ENCODE measurements at regions not wholly inside any gene's neighbourhood (a gene's known extent, or its start where the extent isn't known, plus 50 kb on each side); places are given as distances from the start of the nearest gene placed in this dataset.
A peak's percentile ranks its signal among the peaks of the same experiment; 100 is the strongest.

DNA sequence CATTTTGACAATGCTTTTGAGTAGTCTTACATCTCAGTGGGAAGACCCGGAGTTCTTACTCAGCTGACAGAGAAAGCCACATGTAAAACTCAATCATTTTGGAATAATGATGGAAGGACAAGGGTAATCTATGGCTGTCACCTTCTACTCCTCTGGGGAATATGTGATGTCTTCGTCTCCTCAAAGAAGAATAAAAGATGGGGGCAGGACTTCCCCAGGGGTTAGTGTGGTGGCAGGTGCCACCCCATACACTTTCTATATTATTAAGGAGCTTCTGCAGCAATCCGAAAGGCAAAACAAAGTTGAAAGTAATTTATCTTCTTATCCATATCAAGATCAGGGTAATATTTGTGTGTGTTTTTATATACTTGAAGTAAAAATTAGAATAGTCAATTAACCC is 180.4 kb upstream of the TOPAZ1 start (continued):
- TF ChIP-seq, protein P1, sequence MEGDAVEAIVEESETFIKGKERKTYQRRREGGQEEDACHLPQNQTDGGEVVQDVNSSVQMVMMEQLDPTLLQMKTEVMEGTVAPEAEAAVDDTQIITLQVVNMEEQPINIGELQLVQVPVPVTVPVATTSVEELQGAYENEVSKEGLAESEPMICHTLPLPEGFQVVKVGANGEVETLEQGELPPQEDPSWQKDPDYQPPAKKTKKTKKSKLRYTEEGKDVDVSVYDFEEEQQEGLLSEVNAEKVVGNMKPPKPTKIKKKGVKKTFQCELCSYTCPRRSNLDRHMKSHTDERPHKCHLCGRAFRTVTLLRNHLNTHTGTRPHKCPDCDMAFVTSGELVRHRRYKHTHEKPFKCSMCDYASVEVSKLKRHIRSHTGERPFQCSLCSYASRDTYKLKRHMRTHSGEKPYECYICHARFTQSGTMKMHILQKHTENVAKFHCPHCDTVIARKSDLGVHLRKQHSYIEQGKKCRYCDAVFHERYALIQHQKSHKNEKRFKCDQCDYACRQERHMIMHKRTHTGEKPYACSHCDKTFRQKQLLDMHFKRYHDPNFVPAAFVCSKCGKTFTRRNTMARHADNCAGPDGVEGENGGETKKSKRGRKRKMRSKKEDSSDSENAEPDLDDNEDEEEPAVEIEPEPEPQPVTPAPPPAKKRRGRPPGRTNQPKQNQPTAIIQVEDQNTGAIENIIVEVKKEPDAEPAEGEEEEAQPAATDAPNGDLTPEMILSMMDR (conservative IDR thresholded peaks at IDR 0.05; ENCODE audit: low read depth in 2 of 2): no peak
- TF ChIP-seq POLR2AphosphoS5 (IDR thresholded peaks at IDR 0.05; ENCODE audit: low read depth) (no peak), ZNF114 (CRISPR knock-in tag; IDR thresholded peaks at IDR 0.05) (no peak)

DNA sequence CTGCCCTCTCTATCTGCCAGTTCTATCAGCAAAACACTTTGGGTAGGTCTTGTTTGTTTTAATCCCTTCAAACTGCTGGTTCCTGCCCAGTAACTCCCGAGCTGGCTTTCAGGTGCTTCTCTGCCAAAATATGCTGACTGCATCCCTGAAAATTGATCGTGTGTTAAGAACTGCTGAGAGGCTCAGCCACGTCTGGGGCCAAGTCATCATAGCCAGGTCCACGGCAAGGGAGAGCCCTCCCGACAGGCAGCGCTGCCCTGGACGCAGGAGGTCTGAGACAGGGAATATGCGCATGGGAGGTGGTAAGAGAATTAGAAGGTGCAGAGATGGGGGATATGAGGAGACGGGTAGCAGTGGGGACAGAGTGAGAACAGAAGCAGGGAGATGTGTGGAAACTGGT is 179.7 kb upstream of the TOPAZ1 start:
- Histone ChIP-seq H3K36me3 (ENCODE audit: insufficient read depth) (no peaks in the 10 kb centered on the region), H3K9me2 (ENCODE audit: insufficient read depth) (no peaks in the 10 kb centered on the region), H3K27ac (ENCODE audit: low read depth) (no peak overlapping the region), H3K27me3 (ENCODE audit: insufficient read depth) (no peaks in the 10 kb centered on the region), H3K4me2 (peak overlapping the region; percentile 58), H2AFZ (peak overlapping the region; percentile 7; the same call in 1 of the 2 replicates), H3K79me2 (replicated peaks; ENCODE audit: insufficient read depth) (no peaks in the 10 kb centered on the region), H3K4me3 (no peak overlapping the region), H3K4me1 (ENCODE audit: insufficient read depth) (peaks cover 15% of the 10 kb centered on the region), H4K20me1 (replicated peaks; ENCODE audit: insufficient read depth) (no peaks in the 10 kb centered on the region), H3F3A (replicated peaks; ENCODE audit: low read depth) (no peaks in the 10 kb centered on the region)
- H3K27ac Mint-ChIP-seq: no peak overlapping the region
- peaks cover 2% of the 10 kb centered on the region for H3K27me3 Mint-ChIP-seq (ENCODE audit: insufficient read depth, low read depth, poor library complexity)
- peaks cover 49% of the 10 kb centered on the region for H3K4me1 Mint-ChIP-seq
- H3K36me3 Mint-ChIP-seq (ENCODE audit: low read depth): no peaks in the 10 kb centered on the region
- DNase-seq (ENCODE audit: low spot score) (peak; percentile 15), ATAC-seq (peak; percentile 45)
- peak overlapping the region; percentile 1; the same call in 1 of the 3 replicates for H3K4me3 Mint-ChIP-seq
- no peaks in the 10 kb centered on the region; the same call in 2 of the 3 replicates for H3K9me3 Mint-ChIP-seq
- TF ChIP-seq, protein P2, sequence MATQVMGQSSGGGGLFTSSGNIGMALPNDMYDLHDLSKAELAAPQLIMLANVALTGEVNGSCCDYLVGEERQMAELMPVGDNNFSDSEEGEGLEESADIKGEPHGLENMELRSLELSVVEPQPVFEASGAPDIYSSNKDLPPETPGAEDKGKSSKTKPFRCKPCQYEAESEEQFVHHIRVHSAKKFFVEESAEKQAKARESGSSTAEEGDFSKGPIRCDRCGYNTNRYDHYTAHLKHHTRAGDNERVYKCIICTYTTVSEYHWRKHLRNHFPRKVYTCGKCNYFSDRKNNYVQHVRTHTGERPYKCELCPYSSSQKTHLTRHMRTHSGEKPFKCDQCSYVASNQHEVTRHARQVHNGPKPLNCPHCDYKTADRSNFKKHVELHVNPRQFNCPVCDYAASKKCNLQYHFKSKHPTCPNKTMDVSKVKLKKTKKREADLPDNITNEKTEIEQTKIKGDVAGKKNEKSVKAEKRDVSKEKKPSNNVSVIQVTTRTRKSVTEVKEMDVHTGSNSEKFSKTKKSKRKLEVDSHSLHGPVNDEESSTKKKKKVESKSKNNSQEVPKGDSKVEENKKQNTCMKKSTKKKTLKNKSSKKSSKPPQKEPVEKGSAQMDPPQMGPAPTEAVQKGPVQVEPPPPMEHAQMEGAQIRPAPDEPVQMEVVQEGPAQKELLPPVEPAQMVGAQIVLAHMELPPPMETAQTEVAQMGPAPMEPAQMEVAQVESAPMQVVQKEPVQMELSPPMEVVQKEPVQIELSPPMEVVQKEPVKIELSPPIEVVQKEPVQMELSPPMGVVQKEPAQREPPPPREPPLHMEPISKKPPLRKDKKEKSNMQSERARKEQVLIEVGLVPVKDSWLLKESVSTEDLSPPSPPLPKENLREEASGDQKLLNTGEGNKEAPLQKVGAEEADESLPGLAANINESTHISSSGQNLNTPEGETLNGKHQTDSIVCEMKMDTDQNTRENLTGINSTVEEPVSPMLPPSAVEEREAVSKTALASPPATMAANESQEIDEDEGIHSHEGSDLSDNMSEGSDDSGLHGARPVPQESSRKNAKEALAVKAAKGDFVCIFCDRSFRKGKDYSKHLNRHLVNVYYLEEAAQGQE (IDR thresholded peaks at IDR 0.05; ENCODE audit: unreplicated experiment): no peak
- TF ChIP-seq, protein P1 (conservative IDR thresholded peaks at IDR 0.05; ENCODE audit: low read depth in 2 of 2): no peak
- TF ChIP-seq POLR2AphosphoS5 (IDR thresholded peaks at IDR 0.05; ENCODE audit: low read depth) (no peak), JUNB (IDR thresholded peaks at IDR 0.05; ENCODE audit: unreplicated experiment) (no peak), CREB1 (CRISPR knock-in tag; IDR thresholded peaks at IDR 0.05; ENCODE audit: low read depth) (no peak), ZNF331 (CRISPR knock-in tag; IDR thresholded peaks at IDR 0.05; ENCODE audit: low read depth) (no peak), NANOG (IDR thresholded peaks at IDR 0.05; ENCODE audit: borderline replicate concordance) (no peak)
- TF ChIP-seq, protein P3, sequence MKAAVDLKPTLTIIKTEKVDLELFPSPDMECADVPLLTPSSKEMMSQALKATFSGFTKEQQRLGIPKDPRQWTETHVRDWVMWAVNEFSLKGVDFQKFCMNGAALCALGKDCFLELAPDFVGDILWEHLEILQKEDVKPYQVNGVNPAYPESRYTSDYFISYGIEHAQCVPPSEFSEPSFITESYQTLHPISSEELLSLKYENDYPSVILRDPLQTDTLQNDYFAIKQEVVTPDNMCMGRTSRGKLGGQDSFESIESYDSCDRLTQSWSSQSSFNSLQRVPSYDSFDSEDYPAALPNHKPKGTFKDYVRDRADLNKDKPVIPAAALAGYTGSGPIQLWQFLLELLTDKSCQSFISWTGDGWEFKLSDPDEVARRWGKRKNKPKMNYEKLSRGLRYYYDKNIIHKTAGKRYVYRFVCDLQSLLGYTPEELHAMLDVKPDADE (IDR thresholded peaks at IDR 0.05): no peak
- TF ChIP-seq, protein P4, sequence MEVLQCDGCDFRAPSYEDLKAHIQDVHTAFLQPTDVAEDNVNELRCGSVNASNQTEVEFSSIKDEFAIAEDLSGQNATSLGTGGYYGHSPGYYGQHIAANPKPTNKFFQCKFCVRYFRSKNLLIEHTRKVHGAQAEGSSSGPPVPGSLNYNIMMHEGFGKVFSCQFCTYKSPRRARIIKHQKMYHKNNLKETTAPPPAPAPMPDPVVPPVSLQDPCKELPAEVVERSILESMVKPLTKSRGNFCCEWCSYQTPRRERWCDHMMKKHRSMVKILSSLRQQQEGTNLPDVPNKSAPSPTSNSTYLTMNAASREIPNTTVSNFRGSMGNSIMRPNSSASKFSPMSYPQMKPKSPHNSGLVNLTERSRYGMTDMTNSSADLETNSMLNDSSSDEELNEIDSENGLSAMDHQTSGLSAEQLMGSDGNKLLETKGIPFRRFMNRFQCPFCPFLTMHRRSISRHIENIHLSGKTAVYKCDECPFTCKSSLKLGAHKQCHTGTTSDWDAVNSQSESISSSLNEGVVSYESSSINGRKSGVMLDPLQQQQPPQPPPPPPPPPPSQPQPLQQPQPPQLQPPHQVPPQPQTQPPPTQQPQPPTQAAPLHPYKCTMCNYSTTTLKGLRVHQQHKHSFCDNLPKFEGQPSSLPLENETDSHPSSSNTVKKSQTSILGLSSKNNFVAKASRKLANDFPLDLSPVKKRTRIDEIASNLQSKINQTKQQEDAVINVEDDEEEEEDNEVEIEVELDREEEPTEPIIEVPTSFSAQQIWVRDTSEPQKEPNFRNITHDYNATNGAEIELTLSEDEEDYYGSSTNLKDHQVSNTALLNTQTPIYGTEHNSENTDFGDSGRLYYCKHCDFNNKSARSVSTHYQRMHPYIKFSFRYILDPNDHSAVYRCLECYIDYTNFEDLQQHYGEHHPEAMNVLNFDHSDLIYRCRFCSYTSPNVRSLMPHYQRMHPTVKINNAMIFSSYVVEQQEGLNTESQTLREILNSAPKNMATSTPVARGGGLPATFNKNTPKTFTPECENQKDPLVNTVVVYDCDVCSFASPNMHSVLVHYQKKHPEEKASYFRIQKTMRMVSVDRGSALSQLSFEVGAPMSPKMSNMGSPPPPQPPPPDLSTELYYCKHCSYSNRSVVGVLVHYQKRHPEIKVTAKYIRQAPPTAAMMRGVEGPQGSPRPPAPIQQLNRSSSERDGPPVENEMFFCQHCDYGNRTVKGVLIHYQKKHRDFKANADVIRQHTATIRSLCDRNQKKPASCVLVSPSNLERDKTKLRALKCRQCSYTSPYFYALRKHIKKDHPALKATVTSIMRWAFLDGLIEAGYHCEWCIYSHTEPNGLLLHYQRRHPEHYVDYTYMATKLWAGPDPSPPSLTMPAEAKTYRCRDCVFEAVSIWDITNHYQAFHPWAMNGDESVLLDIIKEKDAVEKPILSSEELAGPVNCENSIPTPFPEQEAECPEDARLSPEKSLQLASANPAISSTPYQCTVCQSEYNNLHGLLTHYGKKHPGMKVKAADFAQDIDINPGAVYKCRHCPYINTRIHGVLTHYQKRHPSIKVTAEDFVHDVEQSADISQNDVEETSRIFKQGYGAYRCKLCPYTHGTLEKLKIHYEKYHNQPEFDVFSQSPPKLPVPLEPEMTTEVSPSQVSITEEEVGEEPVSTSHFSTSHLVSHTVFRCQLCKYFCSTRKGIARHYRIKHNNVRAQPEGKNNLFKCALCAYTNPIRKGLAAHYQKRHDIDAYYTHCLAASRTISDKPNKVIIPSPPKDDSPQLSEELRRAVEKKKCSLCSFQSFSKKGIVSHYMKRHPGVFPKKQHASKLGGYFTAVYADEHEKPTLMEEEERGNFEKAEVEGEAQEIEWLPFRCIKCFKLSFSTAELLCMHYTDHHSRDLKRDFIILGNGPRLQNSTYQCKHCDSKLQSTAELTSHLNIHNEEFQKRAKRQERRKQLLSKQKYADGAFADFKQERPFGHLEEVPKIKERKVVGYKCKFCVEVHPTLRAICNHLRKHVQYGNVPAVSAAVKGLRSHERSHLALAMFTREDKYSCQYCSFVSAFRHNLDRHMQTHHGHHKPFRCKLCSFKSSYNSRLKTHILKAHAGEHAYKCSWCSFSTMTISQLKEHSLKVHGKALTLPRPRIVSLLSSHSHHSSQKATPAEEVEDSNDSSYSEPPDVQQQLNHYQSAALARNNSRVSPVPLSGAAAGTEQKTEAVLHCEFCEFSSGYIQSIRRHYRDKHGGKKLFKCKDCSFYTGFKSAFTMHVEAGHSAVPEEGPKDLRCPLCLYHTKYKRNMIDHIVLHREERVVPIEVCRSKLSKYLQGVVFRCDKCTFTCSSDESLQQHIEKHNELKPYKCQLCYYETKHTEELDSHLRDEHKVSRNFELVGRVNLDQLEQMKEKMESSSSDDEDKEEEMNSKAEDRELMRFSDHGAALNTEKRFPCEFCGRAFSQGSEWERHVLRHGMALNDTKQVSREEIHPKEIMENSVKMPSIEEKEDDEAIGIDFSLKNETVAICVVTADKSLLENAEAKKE (CRISPR knock-in tag; IDR thresholded peaks at IDR 0.05): no peak
